ENCODE measurements at regions not wholly inside any gene's neighbourhood (a gene's known extent, or its start where the extent isn't known, plus 50 kb on each side); places are given as distances from the start of the nearest gene placed in this dataset.

DNA sequence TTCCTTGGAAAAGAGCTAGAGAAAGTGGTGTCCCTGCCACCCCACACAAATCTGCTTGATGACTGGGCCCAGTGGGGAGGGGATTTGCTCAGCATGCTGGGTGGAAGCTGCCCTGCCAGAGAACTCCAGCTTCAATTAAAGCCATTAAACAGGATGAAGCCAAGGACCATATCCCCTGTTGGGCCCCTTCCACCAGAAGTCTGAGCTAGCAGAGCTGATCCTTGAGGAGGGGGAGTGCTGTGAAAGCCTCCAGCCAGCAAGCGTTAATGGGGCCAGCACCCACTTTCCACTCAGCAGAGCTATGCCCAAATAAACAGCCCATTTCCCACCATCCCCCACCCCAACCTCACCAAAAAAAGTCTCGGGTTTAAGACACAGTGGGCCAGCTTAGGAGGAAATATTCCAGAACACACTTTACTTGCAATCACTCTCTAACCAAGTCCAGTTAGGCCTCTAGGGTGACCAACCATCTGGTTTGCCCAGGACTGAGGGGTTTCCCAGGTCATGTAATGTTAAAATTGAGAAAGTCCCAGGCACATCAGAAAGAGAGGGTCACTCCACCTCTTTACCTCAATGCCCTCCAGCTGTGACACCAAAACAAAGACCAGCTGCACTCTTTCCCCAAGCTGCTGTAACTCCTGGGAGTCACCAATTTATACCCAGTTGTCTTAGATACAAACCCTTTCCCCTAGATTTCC lies 132.3 kb downstream of the FOXI3 start:
- whole genome bisulfite sequencing, 3 donors = 47 to 57% (median 49%) methylated on average over 2 of the region's 2 CpGs

DNA sequence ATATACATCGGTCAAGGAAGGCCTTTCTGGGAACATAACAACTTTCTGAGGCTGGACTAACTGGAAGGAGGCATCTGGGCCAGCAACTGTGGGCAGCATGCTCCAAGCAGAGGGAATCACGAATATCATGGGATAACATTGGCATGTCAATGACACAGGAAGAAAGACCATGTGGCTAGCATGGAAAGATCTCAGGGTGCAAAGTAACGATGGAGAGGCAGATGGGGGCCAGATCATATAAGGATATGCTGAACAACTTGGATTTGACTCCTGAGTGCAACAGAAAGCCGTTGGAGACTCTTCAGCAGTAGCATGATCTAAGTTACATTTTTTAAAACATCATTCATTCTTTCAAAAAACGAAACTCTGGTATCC lies 133.6 kb downstream of the FOXI3 start:
- intact Hi-C loops (cut with DNase I) = no loop called here
- Histone ChIP-seq H3K27ac (no peak overlapping the region), H3K27me3 (no peaks in the 10 kb centered on the region), H3K4me3 (no peak overlapping the region), H3K4me1 (ENCODE audit: insufficient read depth) (no peaks in the 10 kb centered on the region), H3K9me3 (no peaks in the 10 kb centered on the region), H3K36me3 (no peaks in the 10 kb centered on the region)
- DNase-seq = no peak
- TF ChIP-seq POLR2A (IDR thresholded peaks at IDR 0.05) = no peak
- TF ChIP-seq CTCF (IDR thresholded peaks at IDR 0.05) = no peak
- TF ChIP-seq EP300 (IDR thresholded peaks at IDR 0.05) = no peak
- 61 to 76% (median 66%) methylated on average over 5 of the region's 5 CpGs for WGBS, 3 donors

More for the DNA sequence above, 132.3 kb downstream of the FOXI3 start:
- no peak overlapping the region for H3K4me3 ChIP-seq
- no peaks in the 10 kb centered on the region for H3K4me1 ChIP-seq (ENCODE audit: insufficient read depth)
- DNase-seq = no peak
- TF ChIP-seq EP300 (IDR thresholded peaks at IDR 0.05) (no peak), POLR2A (IDR thresholded peaks at IDR 0.05) (no peak), CTCF (IDR thresholded peaks at IDR 0.05) (no peak)
- H3K27me3 ChIP-seq = no peaks in the 10 kb centered on the region
- intact Hi-C loops (cut with DNase I) = no loop called here
- no peak overlapping the region for H3K27ac ChIP-seq
- no peaks in the 10 kb centered on the region for H3K36me3 ChIP-seq
- H3K9me3 ChIP-seq = no peaks in the 10 kb centered on the region

DNA sequence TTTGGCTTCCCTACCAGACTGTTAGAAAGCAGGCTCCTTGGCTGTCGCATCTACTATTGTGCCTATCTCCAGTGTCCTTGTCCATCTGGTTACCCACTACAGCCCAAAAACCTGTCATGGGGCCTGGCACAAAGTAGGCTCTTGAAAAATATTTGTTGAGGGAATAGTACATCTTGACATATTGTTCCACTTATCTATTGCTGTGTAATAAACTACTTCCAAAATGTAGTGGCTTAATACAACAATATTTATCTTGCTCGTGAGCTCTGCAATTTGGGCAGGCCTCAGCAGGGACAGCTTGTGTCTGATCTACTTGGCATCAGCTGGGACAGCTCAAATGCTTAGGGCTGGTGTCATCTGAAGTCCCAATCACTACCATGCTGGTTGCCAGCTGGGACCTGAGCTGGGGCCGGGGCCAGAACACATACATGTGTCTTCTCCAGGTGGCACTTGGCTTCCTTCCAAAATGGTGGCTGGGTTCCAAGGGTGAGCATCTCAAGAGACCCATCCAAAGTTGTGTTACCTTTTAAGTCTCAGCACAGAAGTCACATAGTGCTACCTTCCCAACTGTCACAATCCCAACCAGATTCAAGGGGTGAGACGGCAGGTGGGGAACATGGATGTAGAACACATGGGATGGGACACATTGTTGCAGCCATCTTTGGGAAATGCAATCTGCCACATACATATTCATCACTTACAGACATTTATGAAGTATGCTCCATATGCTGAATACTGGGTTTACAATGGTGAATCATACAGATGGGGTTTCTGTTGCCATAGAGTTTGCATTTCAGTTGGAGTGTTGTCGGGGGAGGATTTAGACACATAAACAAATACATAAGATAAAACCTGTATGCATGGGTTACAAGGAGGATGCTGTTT lies 134.2 kb downstream of the FOXI3 start:
- H3K36me3 ChIP-seq = no peaks in the 10 kb centered on the region
- TF ChIP-seq POLR2A (IDR thresholded peaks at IDR 0.05) (no peak), CTCF (IDR thresholded peaks at IDR 0.05) (no peak), EP300 (IDR thresholded peaks at IDR 0.05) (no peak)
- peak in 1 of 5 donors; percentile 16 for DNase-seq

GRCh38 chr2:88310787-88311186 lies 140.6 kb downstream of the THNSL2 start:
- no peak for DNase-seq
- intact Hi-C loops (cut with DNase I) = no loop called here

More for the DNA sequence above, 134.2 kb downstream of the FOXI3 start:
- H3K27me3 ChIP-seq = no peaks in the 10 kb centered on the region
- no peak overlapping the region for H3K4me3 ChIP-seq
- no peak overlapping the region for H3K27ac ChIP-seq
- H3K4me1 ChIP-seq (ENCODE audit: insufficient read depth) = no peaks in the 10 kb centered on the region
- no peaks in the 10 kb centered on the region for H3K9me3 ChIP-seq
- 75 to 88% (median 88%) methylated on average over 5 of the region's 5 CpGs for WGBS, 3 donors
- intact Hi-C loops (cut with DNase I) = no loop called here

More at GRCh38 chr2:88310787-88311186, 140.6 kb downstream of the THNSL2 start:
- Histone ChIP-seq H3K4me1 (ENCODE audit: insufficient read depth) (no peaks in the 10 kb centered on the region), H3K4me3 (no peak overlapping the region), H3K27me3 (no peaks in the 10 kb centered on the region), H3K27ac (no peak overlapping the region), H3K9me3 (no peaks in the 10 kb centered on the region), H3K36me3 (no peaks in the 10 kb centered on the region)
- TF ChIP-seq EP300 (IDR thresholded peaks at IDR 0.05) = no peak
- no peak for TF ChIP-seq POLR2A (IDR thresholded peaks at IDR 0.05)
- no peak for TF ChIP-seq CTCF (IDR thresholded peaks at IDR 0.05)
- 68 to 81% (median 80%) methylated on average over 1 of the region's 1 CpG for WGBS, 3 donors

Measured in ovary (tissue), 7 donors.